NCI-H82 (cell line): ENCODE measurements at regions not wholly inside any gene's neighbourhood (a gene's known extent, or its start where the extent isn't known, plus 50 kb on each side); places are given as distances from the start of the nearest gene placed in this dataset.
A peak's percentile ranks its signal among the peaks of the same experiment; 100 is the strongest.

Source experiments
- DNase-seq: peaks from one replicate; lab custom pipeline; 2025; lab: John Stamatoyannopoulos, UW

- no peak for DNase-seq
These were observed 346.7 kb downstream of the PLK2 start for GRCh38 chr5:58113172-58113571.

DNA sequence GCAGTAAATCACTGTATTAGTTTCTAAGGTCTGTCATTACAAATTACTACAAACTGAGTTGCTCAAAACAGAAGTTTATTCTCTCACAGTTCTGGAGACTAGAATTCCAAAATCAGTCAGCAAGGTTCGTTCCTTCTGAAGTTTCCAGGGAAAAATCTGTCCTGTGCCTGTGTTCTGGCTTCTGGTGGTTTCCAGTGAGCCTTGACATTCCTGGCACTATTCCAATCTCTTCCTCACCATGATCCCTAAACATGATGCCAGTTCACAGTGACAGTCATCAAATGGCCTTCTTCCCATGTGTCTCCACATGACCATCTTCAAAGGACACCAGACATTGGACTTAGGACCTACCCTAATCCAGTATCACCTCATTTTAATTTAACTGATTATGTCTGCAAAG, 351.4 kb downstream of the PLK2 start:
- DNase-seq = no peak

- no peak for DNase-seq
These were observed 352.2 kb downstream of the PLK2 start for GRCh38 chr5:58107704-58108103.

DNA sequence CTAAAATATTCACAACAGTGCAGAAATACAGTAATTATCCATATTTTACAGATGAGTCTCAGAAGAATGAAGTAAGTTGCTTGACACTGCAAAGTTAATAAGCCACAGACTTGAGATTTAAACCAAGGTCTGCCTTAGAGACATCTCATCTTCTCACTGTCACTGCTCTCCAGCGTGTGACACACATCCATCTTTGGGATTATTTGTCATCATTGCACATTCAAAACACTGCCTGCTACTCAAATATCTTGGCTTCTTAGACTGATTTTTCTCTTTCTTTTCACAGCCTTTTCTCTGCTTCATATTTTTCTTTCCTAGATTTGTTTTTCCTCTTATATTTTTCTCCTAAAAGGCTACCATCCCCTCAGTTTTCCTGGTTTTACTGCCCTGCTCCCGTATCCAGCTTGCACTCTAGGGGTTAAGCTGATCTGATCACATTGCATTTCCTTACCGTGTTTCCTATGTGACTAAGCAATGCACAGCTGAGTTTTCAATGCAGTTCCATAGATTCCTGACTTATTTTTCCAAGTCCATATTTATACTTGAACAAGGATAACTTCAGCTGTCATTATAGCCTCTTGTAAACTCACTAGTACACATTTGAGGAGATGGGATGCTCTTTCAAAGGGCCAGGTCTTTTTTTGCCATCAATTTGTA, 353.0 kb downstream of the PLK2 start:
- no peak for DNase-seq

DNA sequence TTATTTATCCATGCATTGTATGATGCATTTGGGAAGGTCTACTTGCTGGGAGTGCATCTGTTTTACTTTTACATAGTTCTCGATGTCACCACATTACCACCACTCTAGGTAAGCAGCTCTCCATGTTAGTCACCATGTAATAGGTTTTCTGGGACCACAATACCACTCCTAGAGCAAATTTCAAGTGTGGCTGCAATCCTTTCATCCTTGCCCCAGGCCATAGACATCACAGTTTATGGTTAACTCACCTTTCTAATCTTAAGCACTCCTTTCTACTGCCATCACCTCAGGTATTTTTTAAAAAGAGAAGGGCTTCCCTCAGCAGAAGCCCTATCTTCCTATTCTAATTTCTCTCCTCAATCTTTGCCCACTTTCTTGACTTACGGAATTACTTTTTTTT, 354.1 kb downstream of the PLK2 start:
- no peak for DNase-seq

DNA sequence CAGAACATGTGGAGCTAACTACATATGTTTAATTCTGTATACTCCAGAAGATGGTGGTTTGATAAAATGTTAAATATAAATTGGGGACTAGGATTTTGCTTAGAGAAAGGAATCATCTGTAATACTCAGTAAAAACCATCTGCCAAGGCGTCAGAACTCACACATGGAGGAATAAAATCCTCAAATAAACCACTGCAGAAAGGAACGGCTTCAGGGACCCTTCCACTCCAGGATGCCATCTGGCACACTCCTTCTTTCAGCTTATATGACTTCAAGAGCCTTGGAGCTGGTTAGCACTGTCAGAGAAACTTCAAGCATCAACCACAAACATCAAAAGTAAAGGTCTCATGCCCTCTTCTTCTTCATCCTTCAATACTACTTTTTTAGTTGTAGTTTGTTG, 360.6 kb downstream of the PLK2 start:
- peak; percentile 76 for DNase-seq

- no peak for DNase-seq
These were observed 365.9 kb downstream of the PLK2 start for GRCh38 chr5:58094031-58094430.

DNA sequence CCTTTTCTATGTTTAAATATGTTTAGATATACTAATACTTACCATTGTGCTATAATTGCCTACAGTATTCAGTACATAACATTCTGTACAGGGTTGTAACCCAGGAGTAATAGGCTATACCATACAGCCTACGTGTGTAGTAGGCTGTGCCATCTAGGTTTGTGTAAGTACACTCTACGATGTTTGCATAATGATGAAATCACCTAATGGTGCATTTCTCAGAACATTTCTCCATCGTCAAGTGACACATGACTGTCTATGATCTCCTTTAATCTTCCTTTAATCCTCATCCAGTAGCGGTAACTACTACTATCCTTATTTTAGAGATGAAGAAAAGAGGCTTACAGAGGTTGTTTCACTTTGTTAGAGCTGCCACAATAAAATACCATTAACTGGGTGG, 369.2 kb downstream of the PLK2 start:
- peak; percentile 60 for DNase-seq

GRCh38 chr5:58088941-58089340, 370.9 kb downstream of the PLK2 start:
- DNase-seq = no peak

GRCh38 chr5:58087905-58088304, 372.0 kb downstream of the PLK2 start:
- no peak for DNase-seq

GRCh38 chr5:58087123-58087522, 372.8 kb downstream of the PLK2 start:
- no peak for DNase-seq

DNA sequence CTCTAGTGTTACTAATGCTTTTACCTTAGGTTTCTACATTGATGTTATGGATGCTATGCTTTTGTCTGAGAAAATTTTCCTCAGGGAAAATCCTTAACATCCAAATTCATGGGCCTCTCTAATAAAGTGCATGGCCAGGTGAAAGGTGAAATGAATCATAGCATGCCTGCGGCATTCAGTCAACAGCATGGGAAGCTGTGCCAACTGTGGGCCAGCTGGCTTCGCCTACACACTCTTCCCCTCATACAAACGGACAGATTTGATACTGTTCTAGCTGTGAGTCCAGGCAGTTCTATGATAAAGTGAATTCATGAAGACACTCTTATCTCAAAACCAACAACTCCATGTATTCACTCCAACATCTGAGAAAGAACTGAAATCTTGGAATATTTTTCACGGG, 374.1 kb downstream of the PLK2 start:
- no peak for DNase-seq

DNA sequence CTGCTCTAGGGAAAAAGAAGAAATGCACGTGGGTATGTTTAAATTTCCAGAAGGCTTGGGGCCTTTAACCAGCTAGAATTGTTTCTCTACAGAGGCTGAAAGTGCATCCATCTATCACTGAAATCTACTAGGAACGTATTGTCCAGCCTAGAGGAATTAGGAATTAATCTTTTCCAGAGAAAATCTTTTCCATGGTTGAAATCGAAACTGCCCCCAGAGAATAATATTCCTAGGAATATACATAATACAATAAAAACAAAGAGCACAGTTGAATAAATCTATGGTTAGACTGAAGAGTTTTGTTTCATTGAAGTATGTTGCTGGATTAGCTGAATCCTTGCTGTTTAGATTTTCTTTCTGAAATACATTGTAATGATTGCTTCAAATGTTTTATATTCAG, 378.5 kb downstream of the PLK2 start:
- DNase-seq = no peak

- no peak for DNase-seq
These were observed 379.3 kb downstream of the PLK2 start for GRCh38 chr5:58080573-58080972.

DNA sequence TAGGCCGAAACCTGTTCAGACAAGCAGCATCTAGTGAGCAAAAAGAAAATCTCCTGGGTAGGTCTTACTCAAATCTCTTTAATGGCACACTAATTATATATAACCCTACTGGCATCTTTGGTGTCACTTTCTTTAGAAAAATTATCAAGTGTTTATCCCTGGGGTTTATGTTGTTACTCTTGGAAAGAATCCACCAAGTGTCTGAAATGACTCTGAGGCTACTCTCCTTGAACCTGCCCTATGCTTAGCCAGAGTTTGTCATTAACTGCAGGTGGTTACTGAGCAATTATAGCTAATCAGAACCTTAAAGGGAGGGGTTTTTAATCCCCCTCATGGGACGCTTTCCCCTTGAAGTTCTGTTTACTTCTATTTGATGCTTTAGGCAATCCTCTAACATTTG, 381.9 kb downstream of the PLK2 start:
- peak; percentile 59 for DNase-seq

GRCh38 chr5:58077416-58077815, 382.5 kb downstream of the PLK2 start:
- no peak for DNase-seq

- DNase-seq = no peak
These were observed 383.2 kb downstream of the PLK2 start for GRCh38 chr5:58076483-58077257.

DNA sequence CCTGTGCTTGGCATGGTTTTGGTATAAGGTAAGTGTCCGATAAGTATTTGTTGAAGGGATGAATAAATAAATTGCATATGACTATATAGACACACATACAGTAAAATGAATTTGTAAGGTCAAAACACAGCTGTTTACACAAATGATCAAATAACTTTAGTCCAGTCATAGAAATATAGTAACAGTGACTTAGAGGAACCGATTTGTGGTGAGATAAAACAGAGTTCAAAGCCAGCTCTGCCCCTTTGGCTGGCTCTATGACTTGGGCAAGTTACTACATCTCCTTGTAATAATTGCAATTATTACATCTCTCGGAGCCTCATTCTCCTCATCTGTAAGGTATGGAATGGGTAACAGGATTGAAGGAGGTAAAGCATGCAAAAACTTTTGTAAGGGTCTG, 384.0 kb downstream of the PLK2 start:
- no peak for DNase-seq

DNA sequence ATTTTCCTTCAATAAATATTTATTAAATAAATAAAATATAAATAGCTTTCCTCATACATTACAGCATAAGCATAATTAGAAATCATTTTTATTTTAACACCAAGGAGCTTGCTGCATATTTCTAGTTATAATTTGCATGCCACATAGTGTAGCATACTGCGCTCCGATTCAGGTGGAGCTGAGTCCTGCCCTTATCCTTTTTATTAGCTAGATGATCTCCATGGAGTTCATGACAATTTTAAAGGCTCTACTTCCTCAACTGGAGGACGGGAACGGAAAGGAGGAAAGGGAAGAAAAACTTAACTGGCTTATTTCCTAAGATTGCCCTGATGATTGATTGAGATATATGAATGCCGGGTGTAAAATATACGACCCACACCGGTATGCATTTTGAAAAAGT, 385.2 kb downstream of the PLK2 start:
- no peak for DNase-seq

GRCh38 chr5:58074222-58074621, 385.7 kb downstream of the PLK2 start:
- DNase-seq = no peak

DNA sequence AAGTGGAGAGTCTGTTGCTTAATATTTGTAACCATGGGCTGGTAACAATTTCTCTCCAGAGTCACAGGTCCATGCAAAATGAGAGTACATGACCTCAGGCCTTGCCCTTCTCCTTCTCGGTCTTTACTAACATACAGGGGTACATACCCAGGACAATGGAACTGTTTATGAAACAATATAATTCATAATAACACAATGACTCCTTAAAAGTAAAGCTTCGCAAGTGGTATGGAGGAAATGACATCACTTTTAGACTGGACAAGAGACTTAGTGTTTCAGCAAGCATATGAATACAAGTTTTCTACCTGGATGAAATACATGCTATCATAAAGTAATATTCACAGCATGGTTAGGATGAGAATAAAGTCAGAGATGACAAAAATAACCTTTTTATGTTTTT, 386.6 kb downstream of the PLK2 start:
- no peak for DNase-seq

DNA sequence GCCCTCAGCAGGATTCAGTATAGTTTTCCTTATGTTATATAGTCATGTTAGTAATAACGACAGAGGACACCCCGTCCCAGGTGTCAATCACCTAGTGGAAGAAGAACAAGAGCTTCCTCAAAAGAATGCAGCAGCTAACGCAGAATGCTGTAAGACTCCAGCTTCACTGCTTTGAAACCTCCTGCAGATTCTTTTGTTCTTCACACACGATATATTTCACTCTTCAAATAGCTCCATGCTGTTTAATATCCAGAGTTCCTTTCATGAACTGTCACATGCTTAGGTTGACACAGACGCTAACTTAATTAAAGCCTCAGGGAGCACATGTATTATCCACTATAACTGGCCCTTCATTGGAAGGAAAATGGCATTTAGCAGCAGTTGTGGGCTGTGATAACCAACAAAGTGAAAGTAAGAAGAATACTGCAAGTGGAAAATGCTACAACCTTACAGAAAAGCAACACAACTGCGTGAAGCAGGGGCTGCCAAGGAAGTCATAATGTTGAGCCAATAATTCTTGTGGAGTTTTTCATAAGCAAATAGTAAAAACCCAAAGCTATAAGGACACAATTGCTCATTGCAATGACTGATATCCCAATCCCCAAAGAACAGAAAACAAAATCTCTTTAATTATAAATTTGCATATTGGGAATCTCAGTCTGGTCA, 387.5 kb downstream of the PLK2 start:
- no peak for DNase-seq

GRCh38 chr5:58071566-58071965, 388.3 kb downstream of the PLK2 start:
- peak; percentile 52 for DNase-seq
